GM18511 (cell line): ENCODE measurements at regions not wholly inside any gene's neighbourhood (a gene's known extent, or its start where the extent isn't known, plus 50 kb on each side); places are given as distances from the start of the nearest gene placed in this dataset.
"Not testable (repeated sequence)": the region's sequence is repeated elsewhere in the genome, so short reads cannot be mapped to it uniquely, and the experiment has no call there.

Experiments
- ATAC-seq: cut with Tn5 transposase; IDR thresholded peaks from one replicate; pipeline ENCODE4 v1.9.1; 2021; ENCODE audit warnings: mild to moderate bottlenecking, moderate library complexity; ENCODE audit not compliant: unreplicated experiment

DNA sequence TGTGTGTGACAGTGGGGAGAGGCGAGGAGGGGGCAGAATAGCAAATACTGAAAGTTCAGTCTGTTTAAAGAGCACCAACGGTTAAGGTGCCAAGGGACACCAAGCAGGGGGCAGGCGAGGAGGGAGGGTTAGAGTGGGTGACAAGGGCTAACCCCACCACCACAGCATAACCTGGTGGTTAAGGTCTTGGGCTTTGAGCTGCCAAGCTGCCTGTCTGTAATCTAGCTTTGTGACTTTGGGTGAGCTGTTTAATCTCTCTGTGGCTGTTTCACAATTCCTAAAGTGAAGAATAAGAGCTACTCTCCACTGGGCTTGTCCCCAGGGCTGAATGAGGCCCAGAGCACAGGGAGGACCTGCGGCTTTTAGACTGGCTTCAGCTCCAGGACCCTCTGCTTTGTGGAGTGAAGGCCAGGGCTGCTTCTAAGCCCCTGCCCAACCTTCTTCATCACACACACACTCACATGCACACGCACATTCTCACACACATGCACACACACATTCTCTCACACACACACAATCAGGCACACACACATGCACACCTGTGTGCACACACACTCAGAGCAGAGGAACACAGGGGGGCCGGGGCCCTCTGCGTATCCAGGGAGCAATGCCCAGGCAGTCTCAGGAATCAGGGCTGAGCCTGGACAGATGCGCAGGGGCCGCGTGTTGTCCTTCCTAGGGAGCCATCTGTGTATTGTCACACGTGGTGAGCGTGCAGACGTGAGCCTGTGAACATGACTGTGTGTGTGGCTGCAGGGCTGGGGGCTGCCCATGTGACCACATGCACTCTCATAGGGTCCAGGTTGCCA, 101.6 kb upstream of the TARDBP start:
- ATAC-seq: no peak

DNA sequence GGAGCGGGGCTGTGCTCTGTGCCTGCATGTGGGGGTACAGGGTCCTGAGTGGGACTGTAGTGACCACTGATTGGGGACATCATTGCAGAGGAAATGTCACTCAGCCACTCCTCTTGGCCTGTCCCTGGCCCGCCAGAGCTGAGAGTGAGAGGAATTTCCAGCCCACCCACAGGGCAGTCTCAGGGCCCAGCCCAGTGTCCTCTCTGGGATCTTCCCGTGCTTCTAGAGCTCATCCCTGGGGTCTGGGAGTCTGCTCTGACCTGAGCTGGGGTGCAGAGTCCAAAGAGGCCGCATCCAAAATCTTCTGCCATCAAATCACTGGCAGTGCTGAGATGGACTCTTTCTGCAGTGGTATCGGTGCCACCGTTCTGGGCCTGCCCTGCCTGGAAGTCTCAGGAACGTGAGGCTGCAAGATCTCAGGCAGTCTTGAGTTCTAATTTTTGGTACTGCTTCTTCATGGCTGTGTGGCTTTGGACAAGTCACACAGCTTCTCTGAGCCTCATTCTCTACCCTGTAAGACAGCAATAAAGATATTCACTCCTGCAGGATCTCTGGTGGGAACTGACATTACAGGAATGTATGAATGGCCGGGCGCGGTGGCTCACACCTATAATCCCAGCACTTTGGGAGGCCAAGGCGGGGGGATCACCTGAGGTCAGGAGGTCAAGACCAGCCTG, 100.8 kb upstream of the TARDBP start:
- ATAC-seq: no peak

DNA sequence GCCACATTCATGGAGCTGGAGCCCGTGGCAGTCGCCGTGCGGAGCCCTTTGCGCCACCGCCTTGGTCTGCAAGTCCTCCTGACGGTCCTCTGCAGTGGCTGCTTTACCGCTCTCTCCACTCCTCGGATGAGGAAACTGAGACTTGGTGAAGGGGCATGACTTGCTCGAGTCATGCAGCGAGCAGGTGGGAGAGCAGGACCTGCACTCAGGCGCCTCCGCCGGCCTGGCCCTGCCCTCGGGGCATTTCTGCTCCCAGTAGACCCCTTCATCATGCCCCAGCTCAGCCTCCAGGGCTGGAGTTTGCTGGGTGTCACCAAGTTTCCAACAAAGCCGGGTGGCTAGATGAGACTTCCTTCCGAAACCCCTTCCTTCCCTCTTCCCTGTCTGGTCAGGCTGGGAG, 100.0 kb upstream of the TARDBP start:
- ATAC-seq: no peak

DNA sequence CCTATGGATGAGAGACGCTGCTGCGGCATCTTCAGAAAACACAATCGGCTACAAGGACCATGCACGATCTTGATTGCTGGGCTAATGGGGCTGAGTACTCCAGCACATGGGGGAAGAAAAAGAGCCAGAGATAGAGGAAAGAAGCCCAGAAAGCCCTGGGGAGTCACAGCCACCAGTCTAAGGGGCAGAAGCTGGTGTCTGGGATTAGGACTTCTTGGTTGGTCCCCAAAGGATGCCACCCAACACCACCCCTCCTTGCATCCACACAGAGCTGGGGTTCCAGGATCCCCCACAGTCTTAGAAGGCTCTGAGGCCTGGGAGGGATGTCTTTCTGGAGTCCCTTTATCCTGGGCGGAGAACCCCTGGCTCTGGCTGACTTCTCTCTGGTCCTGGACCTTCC, 98.4 kb upstream of the TARDBP start:
- ATAC-seq: no peak

DNA sequence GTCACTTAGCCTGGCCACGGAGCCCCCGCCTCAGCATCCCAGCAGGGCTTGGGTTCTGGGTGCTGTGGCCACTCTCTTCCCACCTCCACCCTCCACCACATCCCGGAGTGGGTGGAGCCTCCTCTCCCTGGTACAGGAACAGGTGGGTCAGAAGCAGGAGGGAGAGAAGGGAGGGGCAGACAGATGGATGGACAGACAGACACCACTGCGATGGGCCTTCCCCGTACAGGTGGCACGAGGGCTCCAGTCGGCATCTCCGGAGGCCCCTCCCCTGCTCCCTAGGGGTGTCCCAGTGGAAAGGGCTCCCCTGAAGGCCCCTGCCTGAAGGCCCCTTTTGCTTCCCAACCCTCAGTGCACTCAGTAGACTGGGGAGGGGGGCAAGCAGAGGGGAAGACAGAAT, 96.9 kb upstream of the TARDBP start:
- ATAC-seq: no peak

DNA sequence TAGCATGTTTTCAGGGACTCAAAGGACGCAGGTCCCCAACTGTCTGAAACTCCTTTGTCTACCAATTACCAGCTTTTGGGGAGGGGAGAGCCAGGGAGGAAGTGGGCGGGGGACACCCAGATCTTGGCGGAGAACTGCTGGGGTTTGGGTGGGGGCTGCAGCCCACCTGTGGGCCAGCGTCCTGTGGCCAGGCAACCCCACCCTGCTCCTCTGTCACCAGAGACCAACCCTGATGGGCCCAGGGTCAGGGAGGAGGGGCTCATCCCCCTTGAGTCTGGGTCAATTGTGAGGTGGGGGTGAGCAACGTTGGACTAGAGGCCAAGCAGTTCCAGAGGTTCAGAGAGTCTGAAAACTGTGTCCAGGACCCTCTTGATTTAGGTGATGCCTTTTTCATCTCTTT, 96.1 kb upstream of the TARDBP start:
- ATAC-seq: no peak

DNA sequence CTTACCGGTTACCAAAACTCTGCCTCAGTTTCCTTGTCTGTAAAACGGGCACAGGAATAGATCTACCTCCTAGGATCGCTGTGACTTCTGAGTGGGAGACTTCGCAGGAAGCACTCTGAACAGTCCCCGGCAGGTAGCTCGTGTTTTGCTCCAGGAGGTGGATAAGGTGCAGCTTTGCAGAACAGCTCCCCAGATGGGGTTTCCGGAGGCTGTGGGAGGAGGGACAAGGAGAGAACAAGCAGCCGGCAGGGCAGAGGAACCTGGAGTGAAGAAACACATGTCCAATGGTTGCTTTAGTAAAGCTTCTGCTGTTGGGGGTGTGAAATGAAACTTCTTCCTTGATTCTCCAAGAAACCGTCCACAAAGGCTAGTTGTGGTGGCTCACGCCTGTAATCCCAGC, 95.5 kb upstream of the TARDBP start:
- no peak for ATAC-seq

DNA sequence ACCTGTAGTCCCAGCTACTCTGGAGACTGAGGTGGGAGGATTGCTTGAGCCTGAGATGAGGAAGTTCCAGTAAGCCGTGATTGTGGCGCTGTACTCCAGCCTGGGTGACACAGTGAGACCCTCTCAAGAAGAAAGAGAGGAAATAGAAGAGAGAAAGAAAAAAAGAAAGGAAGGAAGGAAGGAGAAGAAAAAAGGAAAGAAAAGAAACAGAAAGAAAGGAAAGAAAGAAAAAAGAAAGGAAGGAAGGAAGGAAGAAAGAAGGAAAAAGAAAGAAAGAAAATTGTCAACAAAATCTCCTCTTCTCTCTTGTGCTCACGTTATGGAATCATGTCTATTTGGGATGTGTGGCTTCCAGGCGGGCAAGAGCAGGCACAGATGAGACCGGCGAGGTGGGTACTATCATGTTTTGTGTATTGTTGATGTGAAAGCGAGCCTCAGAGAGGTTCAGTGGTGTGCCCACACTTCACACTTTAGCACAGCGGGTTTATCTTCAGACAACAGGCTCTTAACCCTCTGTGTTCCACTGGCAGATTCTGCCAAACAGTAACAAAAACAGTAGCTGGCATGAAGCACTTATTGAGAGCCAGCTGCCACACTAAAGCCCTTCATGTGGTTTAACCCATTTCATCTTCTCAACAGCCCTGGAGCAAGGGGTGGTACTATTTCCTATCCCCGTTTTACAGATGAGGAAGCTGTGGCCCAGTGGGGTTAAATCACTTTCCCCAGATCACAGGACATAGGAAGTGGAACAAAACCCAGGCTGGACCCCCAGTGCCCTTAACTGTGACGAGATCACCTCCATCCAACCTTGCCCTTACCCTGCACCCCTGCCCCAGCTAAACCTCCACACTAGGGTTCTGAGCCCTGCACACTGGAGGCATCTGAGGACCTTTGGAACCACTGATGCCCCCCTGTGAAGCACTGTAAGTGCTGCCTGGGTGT, 94.7 kb upstream of the TARDBP start:
- no peak for ATAC-seq

DNA sequence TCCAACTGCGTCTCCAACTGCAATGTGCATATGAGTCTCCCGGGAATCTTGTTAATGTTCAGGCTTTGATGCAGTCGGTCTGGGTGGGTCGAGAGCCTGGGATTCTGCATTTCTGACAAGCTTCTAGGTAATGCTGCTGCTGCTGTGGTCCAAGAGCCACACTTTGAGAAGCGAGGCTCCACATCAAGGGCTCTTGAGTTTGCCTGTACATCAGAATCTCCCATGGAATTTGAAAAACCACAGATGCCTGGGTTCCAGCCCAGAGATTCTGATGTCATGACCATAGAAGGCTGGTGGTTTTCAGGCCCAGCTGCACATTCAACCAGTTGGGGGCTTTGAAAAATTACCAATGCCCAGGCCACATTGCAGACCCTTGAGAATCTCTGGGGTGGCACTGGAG, 93.9 kb upstream of the TARDBP start:
- no peak for ATAC-seq

DNA sequence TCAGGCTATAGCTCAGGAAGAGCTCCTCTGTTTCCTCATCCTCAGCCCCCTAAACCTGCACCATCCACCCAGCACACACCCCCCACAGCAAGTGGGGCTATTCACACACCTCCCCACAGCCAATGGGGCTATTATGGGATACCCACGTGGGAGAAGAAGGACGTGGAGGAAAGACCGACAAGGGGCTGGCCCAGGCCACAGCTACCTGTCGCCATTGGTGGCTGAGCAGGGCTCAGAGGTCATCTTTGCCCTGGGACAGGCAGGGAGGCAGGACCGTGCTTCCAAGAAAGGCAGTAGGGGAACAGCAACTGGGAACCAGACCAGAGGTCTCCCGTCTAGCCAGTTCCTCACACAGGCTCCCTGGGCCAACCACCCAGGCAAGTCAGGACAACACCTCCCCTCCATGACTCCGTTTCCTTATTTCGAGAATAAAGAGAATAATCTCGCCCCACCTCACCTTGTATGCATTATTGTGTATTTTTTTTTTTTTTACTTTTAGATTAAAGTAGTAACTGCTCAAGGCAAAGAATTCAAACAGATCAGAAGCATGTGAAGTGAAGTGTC, 92.3 kb upstream of the TARDBP start:
- ATAC-seq: no peak

DNA sequence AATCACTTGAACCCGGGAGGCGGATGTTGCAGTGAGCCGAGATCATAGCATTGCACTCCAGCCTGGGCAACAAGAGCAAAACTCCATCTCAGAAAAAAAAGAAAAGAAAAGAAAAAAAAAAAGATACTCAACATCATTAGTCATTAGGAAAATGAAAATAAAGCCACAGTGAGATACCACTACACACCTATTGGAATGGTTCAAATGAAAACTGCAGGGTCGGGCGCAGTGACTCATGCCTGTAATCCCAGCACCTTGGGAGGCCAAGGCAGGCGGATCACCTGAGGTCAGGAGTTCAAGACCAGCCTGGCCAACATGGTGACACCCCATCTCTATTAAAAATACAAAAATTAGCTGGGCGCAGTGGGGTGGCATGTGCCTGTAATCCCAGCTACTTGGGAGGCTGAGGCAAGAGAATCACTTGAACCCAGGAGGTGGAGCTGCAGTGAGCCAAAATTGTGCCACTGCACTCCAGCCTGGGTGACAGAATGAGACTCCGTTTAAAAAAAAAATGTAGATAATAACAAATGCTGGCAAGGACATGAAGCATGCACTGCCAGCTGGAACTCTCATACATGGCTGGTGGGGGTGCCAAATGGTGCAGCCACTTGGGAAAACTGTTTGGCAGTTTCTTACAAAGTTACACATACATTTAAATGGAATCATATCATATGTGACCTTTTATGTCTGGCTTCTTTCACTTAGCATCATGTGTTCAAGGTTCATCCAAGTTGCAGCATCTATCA, 90.0 kb upstream of the TARDBP start:
- ATAC-seq: not testable (repeated sequence)

DNA sequence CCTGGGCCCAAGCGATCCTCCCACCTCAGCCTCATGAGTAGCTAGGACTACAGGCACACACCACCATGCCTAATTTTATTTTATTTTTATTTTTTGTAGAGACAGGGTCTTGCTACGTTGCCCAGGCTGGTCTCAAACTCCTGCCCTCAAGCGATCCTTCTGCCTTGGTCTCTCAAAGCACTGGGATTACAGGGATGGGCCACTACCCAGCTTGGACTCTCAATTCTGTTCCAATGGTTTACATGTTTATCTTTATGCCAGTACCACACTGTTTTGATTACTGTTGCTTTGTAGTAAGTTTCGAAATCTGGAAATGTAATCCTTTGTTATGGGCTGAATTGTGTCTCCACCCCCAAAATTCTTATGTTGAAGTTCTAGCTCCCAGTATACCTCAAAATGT, 88.4 kb upstream of the TARDBP start:
- no peak for ATAC-seq

DNA sequence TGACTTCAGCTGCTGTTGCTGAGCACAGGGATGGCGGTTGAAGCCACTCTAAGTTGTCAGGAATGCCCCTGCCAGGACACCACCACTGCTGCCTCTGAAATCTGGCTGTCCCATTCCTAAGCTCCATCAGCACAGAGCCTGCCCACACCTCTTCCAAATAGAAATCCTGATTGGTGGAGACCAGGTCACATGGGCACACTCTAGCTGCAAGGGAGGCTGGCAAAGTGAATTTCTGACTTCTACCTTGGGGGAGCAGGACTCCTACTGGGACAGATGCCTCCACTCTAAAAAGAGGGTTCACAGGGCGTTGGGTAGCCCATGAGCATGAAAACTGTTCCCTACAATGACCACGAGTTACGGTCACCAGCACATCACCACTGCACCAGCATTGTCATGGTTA, 83.8 kb upstream of the TARDBP start:
- ATAC-seq: no peak

DNA sequence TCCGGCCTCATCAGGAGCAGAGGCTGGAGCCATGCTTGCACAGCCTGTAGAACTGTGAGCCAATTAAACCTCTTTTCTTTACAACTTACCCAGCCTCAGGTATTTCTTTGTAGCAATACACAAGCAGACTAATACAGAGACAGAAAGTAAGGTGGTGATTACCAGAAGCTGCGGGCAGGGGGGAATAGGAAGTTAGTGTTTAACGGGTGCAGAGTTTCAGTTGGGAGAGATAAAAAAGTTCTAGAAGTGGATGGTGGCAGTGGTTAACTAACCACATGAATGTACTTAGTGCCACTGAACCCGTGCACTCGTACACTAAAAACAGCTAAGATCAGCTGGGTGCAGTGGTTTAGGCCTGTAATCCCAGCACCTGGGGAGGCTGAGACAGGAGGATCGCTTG, 80.4 kb upstream of the TARDBP start:
- no peak for ATAC-seq

DNA sequence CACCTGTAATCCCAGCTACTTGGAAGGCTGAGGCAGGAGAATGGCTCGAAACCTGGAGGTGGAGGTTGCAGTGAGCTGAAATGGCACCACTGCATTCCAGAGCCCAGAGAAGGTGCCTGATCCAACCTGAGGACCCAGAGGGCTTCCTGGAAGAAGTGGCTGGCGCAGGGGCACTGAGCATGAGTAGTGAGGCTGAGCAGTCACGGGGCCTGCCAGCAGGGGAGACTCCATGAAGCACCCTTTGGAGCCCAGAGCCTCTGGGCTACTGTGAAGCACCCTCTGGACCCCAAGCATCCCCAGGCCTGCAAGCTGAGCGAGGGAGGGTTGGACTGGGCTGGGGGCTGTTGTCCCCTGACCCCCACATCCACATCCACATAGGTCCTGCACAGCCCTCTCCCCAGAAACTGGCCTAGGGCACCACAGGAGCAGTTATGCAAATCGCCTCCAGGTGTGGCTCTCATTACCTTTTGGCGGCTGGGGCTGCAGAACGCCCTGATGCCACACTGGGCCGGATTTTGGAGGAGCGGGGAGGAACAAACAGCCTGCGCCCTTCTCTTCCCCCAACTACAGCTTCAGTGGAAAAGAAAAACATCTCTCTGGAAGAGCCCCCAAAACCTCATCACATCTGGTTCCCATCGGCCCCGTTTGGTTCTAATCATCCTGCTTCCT, 78.2 kb upstream of the TARDBP start:
- ATAC-seq: no peak

DNA sequence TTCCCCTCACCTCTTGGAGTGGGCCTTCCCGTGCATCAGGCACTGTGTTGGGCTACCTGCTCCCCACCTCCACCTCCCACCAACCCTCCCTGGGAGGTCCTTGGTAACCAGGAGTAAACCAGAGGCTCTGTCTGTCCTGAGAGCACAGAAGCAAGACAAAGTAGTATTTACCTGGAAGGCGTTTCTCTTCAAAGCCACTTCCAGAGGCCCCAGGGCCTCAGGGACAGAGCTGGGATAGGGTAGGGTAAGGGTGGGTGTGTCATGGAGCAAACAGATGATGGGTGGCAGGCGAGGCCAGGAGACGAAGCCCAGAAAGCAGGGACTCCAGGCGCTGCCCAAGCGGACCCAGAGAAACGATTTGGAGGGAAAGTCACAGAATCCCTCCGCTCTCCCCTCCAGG, 77.2 kb upstream of the TARDBP start:
- no peak for ATAC-seq

DNA sequence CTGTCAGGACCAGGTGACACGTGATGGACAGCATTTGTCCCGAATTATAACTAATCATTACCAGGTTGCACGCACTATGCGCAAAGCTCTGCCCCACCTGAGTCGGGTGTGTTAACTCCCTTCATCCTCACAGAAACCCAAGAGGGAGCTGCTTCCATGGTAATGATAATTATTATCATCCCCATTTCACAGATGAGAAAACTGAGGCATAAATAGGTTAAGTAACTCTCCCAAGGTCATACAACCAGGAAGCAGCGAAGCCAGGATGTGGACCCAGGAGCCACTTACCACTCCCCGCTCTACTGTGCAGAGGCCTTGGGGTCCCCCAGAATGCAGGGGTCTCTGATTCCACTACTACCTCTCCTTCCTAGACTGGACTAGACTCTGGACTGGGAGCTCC, 76.7 kb upstream of the TARDBP start:
- ATAC-seq: no peak

DNA sequence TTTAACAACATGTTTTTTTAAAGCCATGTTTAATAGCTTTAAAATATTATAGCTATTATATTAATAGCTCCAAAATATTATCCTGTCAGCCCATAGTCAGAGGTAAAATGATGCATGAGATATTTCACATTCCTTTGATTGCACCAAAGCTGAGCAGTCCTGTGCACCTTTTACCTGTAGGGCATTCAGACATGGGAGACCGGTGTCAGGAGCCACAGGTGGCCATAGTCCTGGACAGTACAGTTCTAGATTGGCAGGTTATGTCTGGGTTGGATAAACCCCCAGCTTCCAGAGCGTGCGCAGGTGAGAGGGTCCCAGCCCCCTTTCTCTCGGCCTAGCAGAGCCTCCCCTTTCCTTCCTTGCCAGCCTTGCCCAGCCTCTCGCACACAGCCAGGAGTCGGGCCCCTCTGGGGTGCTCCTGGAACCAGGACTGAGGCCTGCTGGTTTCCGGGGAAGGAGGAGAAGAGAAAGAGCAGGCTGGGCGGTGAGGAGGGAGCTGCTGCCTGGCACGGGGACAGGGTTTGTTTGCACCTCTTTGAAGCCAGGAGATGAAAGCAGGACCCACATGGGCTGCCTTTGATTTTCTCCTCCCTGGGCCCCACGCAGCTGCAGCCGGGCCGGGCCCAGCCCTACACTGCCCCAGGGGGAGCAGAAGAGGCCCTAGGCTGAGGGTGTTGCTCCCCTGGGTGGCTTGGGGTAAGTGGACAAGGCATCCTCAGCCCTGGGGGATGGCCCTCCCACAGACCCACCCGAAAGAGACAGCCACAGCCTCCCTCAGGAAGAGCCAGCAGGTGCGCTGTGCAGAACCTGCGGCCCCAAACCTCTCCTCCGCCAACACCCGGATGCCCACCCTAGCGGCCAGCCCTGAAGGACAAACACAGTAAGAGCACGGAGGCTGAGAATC, 75.2 kb upstream of the TARDBP start:
- no peak for ATAC-seq
